ENCODE measurements at regions not wholly inside any gene's neighbourhood (a gene's known extent, or its start where the extent isn't known, plus 50 kb on each side); places are given as distances from the start of the nearest gene placed in this dataset.

DNA sequence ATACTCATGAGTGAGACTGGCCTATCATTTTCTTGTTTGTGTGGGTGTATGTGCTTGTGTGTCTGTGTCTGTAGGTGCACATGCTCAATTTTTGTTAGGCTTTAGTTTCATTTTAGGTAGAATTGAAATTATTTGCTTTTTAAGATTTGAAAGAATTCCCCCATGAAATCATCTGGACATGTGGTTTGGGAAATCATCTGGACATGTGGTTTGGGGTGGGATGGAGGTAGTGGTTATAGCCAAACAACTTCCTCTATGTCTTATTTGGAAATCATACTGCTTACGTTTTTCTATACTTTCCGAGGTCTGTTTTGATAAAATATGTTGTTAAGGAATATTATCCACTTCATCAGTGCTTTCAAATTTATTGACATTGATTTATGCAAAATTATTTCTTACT, 485.4 kb upstream of the CLINT1 start:
- no peak for DNase-seq

DNA sequence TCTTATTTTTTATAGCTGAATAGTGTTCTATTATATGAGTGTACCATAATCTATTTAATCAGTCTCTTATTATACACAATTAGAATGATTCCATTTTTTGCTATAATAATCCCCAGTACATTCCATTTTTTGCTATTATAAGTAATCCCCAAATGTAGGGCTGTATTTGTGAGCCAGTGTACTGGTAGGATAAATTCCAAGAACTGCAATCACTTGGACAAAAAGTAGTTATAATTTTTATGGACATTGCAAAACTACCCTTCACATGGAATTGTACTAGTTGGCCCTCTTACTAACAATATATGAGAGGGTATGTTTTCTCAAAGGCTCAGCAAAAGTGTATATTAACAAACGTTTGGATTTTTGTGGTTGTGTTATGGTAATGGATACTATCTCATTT, 481.7 kb upstream of the CLINT1 start:
- no peak for DNase-seq

DNA sequence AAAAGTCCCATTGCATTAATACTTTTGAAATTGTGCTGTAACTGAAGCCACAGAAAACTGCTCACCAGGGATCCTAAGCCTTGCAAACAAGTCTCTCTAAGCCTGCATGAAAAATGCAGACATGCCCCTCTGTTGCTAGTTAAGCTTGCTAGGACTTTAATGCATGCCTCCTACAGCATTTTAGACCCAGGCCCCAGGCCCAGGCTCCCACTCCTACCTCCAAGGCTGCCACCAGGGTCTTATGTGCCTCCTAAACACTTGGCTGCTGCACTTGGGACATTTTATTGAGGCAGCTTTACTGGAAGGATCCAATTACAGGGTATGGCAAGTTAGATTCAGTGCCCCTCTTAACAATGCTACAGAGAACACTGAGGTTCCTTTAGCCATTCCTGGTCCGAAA, 467.3 kb upstream of the CLINT1 start:
- no peak for DNase-seq

DNA sequence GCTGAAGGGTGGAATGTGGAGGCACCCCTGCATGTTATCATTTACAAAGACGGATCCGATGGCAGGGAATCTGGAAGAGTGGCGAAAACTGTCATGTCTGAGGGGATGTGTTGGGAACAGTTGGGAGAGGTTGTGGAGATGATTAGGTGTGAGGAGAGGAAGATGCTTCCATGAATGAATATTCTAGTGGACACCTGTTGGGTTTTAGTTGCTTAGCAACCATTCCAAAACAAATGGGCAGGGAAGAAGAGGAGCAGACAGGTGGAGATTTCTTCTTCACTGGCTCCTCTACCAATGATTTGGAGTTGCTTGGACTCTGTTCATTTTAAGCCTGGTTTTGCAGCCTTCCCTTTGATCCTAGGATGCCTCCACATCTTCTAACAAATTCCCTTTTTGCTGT, 465.3 kb upstream of the CLINT1 start:
- DNase-seq: no peak

DNA sequence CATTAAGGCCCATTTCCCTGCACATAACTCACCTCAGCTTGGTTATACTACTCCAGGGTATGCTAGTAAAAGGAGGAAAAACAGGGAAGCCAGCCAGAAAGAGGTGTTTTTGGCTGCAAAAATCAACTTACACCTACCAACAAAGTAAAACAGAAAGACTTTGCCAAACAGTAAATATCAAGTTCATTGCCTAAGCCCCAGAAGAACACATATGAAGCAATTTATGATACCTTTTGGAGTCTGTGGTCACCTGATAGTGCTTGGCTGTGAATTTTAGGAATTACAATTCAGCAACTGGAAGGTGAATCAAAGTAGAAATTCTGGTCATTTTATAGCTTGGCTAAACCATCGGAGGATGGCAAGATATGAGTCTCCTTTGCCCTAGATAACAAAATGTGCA, 463.7 kb upstream of the CLINT1 start:
- DNase-seq: no peak

DNA sequence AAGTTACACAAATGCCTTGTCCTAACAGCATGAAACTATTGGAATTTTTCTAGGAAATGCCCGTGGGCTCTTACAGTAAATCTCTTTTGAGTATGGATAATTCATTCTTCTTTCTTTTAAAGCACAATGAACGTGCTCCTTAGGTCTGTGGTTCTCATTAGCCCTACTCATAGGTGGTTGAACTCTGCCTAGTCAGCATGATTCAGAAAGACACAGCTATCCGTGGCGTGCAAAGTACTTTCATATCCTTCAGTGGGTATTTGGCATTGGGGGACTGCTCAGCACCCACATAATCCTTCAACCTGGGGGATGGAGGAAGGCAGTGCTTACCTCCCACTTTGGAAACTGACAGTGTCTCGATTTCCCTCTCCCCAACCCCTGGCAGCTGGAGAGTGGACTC, 462.0 kb upstream of the CLINT1 start:
- no peak for DNase-seq

DNA sequence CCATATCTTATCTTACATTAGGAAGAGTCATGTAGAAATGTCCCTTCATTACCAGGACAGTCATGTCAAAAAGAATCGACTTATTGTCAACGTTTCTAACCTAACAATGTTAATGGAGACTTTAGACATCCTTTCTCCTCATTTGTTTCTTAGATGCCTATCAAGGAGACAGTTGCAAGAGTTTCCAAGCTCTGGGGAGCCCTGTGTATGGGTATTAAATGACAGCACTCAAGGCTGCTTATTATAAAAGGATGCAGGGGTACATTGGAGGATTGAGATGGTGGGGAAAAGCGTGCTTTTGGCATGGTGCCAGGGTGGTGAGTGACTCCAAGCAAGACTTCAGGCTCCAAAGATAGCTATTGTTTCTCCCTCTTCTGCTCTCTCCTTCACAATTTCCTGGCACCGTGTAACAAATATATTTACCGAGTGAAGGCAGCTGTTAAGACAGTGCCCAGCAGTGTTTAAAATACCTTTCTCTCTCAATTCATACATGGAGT, 461.3 kb upstream of the CLINT1 start:
- no peak for DNase-seq

DNA sequence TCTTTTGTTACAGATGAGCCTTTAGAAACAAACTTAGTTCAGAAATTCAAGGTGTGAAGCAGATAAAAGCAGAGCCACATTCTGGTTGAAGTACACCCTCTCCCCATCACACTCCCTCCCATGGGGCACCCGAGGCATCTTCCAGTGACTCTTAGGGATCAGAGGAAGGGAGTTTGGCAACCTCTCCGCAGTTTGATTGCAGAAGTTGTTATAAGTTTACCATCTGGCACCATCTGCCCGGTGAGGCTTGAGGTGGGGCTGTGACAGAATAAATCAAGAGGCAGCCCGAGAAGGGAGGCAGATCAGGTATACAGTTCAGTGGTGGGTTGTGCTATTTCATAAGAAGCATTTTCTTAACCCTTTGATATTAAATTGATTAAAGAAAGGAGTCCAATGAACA, 458.6 kb upstream of the CLINT1 start:
- DNase-seq: no peak

DNA sequence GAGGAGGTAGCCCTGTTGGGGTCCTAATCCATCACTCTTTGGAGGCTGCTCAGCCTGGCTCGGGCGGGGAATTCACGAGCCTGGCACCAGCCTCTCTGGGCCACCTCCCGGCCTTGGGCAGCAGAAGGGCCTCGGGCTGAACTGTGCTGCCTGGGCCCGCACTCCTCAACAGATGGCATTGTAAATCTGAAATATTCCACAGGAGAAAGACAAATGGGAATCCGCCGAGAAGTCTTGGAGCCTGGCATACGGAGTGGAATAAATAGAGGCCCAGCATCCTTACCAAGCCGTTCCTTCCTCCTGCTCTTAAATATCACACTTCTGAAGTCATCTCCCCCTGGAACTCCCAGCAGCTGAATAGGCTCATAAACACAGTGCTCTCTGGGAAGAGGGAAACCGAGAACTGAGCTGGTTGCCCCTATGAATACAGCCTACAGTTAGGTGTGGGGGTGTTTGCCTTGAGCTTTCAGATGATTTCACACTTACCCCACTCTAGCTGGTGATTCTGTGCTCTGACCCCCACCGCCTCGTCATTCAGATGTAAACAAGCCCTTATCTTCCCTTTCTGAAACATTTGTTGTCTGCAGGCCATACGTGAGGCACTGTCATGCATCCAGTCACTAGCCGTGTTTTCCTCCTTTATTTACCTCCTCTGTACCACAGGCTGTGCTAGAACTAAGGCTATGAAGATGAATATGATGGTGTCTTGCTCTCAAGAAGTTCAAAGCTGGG, 455.0 kb upstream of the CLINT1 start:
- DNase-seq: no peak

DNA sequence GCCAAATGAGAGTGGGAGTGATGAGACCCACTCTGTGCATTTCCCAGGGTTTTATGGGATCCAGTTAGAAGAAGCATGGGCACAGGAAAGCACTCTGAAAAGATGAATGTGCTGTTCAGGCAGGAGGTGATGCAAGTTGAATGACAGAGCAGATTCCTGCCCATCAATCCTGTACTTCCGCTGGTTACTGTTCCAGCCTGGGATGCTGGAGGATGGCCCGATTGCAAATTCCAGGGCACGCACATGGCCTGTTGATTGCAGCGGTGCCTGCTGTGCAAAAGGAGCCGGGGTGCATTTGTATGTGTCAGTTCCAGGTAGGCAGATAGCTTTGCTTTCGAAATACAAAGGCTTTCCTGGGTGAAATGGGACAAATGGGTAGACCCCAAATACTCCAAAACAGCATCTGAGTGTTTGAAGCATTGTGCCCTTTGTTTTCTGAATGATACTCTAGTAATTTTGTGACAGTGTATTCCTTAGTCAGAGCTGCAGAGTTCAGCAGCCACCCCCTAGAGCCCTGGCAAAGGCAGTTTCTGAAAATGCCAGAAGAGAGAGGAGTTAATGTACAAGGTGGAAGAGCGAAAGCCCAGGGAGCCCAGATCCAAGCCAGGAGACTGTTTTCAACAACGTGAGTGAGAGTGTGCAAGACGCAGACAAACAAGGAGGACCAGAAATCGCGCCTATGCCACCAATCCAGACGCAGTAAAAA, 454.2 kb upstream of the CLINT1 start:
- no peak for DNase-seq

DNA sequence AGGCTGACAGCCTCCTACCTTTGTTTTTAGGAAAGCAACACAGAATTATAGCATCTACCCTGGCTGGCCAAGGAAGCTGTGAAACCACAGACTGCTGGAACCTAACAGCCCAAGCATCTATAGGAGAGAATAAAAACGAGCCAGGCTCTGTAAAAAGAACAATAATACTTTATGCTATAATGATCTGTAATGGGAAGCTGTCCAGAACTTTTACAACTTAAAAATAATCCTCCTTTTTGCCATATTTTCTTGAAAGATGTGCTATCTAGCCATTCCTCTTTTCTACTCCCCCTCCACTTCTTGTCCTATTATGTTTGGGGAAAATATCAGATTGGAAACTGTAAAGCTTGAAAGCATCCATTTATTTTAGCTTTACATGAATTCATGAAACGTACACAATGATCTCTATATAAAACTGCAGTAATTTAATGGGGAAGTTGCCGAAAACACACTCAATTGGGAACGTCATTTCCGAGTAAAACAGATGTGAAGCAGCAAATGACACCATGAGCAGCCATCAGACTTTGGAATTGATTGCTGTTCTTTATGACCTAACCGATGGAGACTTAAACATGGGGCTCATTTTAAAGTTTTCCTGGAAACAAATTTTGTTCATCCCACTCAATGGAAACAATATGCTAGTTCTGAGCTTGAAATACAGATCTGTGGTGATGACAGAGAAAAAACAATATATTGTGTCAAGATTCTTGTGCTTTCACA, 450.3 kb upstream of the CLINT1 start:
- DNase-seq: no peak

DNA sequence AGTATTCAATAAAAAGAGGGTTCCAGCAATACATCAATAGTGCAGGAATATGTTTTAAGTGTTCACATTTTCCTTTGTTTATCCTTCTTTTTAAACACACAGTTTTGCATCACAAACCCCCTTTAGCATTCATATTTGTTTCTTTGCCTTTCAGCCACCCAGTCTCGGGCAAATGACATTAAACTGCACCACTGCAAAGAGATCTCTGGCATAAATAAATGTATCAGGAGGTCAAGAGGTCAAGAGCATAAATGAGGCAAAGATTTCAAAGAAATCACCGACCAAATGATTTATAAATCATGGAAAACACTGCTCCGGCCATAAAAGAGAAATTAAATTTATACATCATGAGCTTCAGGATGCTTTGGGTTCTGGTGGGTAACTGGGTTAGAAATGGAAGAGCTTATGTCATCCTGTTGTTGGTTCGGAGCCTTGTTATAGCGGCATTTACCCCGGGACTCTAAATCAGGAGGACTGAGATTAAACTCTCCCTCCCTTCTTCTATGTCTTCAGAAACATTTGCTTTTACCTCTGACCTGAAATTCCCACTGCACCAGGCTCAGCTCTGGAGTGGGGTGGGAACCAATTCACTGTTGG, 449.6 kb upstream of the CLINT1 start:
- no peak for DNase-seq

DNA sequence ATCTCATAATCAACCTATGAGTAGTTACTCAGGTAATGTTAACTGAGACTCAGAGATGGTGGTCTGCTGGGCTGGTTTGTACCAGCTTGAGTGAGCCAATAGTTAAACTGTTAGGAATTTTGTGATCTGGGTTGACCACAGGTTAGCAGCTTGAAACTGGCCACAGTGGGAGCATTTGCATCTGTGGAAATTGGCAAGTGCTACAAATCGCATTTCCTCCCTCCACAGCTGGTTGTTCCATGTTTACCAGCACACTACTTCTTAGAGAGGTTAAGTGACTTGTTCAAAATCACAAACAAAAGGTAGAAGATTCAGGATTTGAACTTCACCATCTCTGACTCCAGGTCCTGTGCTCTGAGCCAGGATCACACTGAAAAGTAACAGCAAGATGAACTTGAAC, 446.9 kb upstream of the CLINT1 start:
- DNase-seq: no peak

DNA sequence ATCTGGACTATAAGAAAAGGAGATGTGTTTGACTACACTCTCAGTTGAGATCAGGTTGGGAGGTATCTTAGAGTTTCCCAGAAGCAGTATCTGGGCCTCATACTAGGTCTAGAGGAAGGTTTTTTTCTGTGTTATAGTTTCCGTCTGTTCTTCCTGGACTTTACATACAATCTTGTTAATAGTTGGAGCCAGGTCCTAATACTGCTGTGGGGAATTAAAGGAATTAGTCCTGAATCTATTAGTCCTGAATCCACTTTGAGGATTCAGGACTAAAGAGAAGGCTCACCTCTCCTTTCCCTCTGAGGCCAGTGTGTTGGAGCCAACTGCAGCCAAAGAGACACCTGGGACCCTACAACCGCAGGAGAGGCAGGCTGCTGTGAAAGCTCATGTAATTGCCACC, 445.7 kb upstream of the CLINT1 start:
- DNase-seq: no peak

DNA sequence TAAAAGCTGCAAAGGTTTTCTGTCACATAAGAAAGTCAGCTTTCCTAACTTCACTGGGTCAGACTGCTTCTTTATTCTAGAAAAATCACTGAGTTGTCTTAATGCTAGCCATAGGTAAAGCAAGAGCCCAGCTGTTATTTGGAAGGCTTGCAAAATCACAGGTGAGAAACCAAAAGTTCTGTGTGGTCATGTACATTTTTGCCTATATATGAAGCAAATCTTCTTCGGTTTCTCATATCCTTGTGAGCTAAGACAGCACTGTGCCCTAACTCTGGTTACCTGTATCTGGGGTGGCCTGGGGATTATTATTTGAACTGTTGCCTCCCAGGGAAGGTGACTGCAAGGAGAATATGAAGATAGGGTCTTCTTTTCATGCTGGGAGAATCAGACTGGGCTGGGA, 444.9 kb upstream of the CLINT1 start:
- no peak for DNase-seq

DNA sequence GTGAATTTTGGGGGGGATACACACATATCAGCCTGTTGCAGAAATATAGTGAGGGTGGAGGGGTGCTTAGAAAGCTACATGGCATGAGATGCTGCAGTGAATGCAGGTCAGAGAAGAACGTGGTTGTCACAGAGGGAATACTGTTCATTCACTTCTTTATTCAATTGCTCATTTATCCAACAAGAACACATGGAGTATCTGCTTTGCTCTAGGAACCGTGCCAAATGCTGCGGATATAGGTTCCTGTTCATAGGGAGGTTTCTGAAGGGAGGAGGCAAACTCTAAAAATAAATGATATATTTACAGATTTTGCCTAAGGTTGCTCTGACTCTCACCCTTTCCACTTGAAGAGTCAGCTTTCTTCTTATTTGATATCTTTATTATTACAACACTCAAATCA, 444.3 kb upstream of the CLINT1 start:
- no peak for DNase-seq

DNA sequence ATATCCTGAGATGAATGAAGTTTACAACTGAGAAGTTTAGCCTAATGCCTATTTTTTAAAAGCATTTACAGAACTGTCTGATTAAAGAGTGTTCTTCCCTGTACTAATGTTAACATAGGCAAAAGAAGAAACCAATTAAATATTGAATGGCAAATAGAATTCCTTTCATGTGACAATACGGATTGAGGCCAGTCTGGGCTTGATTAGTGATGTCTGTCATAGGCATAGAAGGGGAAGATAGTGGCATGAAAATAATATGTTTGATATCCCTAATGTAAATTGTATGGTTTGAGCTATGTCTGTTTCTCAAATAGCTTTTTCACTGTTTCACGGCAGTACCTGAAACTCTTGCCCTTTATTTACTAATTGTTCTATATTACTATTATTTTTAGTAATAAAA, 443.1 kb upstream of the CLINT1 start:
- no peak for DNase-seq

DNA sequence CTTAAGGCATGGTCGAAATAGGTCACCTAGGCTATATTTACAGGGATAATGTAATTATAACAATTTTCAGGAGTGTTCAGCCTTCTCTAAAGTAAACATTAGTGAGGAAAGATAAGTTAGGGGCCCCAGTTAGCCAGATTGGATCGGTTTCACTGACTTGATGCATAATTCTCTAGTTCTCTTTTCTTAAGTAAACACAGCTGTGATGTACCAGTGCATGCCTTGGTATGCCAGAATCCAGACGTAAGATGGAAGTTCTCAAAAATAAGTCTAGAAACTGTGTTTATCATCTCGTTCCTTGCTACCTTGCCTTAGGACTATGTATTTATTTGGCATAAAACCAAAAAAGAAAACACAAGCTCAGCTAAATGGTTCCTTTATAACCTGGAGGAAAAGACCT, 442.2 kb upstream of the CLINT1 start:
- DNase-seq: no peak

DNA sequence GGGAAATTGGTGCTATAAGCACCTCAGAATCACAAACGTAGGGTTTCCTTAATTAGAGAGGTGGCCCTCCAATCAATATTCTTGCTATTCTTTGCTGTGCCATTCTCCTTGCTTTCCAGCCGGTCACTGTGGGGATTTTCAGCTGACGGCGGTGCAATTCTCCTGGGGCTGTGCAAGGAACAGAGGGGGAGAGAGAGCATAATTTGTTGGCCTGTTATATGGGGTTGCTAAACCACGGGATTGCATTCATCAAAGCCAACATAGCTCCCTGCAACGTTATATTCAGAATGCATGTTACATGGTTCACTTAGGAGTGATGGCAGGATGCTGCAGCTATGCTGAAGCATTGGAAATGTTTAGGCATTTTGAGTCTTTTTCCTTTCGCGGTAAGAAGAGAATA, 441.3 kb upstream of the CLINT1 start:
- no peak for DNase-seq

DNA sequence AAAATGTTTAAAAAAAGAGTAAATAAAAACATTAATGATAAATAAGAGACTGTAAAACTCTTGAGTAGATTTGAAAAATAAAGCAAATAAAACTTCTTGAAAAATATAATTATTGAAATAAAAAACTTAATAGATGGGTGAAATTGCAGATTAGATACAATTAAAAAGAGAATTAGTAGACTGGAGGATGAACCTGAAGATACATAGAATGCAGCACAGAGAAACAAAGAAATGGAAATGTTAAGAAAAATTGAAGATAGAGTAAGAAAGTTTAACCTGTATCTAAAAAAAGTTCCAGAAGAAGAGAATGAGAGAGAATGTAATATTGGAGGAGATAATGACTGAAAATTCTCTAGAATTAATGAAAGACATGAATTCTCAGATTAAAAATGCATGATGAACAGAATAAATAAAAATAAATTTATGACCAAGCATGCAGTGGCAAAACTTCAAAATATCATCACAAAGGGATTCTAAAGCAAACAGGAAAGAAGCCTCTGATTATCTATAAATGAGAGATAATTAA, 438.1 kb upstream of the CLINT1 start:
- DNase-seq: no peak

DNA sequence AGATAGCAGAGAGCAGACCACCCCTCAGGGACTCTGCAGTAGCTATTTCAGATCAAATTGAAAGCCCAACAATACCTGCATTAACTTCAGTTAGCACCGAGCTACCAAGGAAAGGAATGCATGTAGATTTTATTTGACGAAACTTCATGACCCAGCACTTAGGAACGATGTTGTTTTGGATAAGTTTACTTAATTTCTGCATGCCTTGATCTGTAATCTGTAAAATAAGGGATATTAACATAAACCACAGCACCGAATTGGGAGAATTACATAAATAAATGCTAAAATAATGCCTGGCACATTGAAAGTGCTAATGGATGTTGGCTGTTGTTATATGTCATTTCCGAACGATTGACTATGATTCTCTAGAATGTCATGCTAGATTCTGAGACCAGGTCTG, 435.8 kb upstream of the CLINT1 start:
- no peak for DNase-seq

DNA sequence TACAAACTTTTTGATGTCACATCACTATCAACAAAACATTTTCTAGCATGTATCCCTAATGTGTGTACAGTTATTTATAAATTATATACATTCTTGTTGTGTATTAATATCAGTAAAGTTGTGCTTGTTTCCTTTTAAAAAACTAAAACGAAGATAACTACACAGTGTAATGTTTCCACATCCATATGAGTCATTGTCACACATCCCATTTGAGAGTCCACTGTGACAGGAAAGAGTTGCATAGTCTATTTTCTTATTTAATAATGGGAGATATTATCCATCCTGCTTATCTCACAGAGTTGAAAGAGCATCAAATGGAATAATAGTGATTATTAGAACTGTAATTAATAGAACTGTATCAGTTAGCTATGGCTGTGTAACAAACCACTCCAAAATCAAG, 434.0 kb upstream of the CLINT1 start:
- no peak for DNase-seq

DNA sequence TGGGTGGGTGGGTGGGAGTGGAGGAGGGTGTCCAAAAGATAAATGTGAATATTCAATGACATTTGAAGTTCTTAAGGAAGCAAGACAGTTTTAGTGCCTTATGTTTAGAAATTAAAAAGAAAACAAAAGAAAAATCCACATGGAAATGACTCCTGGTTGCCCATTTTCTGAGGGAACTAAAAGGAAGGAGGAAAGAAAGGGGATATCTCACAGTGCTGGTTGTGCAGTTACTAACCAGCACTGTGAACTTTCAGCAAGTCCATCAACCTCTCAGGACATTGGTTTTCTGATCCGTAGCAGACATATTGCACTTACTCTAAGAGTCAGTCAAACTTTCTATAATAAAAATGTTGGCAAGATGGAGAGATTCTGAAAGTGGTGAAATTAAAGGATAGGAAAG, 431.0 kb upstream of the CLINT1 start:
- no peak for DNase-seq
